HL-60 (cell line): ENCODE measurements at regions not wholly inside any gene's neighbourhood (a gene's known extent, or its start where the extent isn't known, plus 50 kb on each side); places are given as distances from the start of the nearest gene placed in this dataset.

Source experiments
- GABPA ChIP-seq: IDR thresholded peaks from 2 replicates; pipeline ENCODE4 v1.6.1; 2012; ENCODE audit warnings: low read depth
- POLR2AphosphoS5 ChIP-seq: IDR thresholded peaks from 2 replicates; pipeline ENCODE4 v1.6.1; 2012; ENCODE audit warnings: low read depth
- SPI1 ChIP-seq: IDR thresholded peaks from 2 replicates; pipeline ENCODE4 v1.6.1; 2012; ENCODE audit warnings: low read depth, mild to moderate bottlenecking, borderline replicate concordance
- TF ChIP-seq, protein P1 (sequence below): IDR thresholded peaks from 2 replicates; pipeline ENCODE4 v1.6.1; 2012; ENCODE audit warnings: low read depth; ENCODE audit not compliant: insufficient replicate concordance
- TF ChIP-seq, protein P2 (sequence below): IDR thresholded peaks from one replicate; pipeline ENCODE4 v1.5.1; 2011; ENCODE audit warnings: low read length, control low read depth, inconsistent platforms; ENCODE audit not compliant: insufficient read depth

DNA sequence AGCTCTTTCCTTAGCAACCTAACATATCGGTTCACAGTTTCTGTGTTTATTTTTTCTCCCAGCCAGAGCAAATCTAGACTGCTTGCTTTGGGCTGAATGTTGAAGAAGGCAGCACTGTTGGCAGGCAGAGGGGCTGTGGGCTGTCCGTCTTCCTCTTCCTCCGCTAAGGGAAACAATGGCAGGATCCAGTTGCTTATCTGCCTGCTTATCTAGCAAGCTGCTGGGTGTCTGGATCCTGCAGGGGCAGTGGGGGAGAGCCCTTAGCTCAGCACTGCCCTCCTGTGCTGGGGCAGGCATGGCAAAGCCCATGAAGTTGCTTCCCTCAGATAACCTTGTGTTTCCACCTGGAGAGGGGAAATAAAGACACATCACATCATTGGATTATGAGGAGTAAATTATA, 92.7 kb upstream of the CD93 start:
- TF ChIP-seq, protein P1, sequence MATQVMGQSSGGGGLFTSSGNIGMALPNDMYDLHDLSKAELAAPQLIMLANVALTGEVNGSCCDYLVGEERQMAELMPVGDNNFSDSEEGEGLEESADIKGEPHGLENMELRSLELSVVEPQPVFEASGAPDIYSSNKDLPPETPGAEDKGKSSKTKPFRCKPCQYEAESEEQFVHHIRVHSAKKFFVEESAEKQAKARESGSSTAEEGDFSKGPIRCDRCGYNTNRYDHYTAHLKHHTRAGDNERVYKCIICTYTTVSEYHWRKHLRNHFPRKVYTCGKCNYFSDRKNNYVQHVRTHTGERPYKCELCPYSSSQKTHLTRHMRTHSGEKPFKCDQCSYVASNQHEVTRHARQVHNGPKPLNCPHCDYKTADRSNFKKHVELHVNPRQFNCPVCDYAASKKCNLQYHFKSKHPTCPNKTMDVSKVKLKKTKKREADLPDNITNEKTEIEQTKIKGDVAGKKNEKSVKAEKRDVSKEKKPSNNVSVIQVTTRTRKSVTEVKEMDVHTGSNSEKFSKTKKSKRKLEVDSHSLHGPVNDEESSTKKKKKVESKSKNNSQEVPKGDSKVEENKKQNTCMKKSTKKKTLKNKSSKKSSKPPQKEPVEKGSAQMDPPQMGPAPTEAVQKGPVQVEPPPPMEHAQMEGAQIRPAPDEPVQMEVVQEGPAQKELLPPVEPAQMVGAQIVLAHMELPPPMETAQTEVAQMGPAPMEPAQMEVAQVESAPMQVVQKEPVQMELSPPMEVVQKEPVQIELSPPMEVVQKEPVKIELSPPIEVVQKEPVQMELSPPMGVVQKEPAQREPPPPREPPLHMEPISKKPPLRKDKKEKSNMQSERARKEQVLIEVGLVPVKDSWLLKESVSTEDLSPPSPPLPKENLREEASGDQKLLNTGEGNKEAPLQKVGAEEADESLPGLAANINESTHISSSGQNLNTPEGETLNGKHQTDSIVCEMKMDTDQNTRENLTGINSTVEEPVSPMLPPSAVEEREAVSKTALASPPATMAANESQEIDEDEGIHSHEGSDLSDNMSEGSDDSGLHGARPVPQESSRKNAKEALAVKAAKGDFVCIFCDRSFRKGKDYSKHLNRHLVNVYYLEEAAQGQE: no peak
- TF ChIP-seq, protein P2, sequence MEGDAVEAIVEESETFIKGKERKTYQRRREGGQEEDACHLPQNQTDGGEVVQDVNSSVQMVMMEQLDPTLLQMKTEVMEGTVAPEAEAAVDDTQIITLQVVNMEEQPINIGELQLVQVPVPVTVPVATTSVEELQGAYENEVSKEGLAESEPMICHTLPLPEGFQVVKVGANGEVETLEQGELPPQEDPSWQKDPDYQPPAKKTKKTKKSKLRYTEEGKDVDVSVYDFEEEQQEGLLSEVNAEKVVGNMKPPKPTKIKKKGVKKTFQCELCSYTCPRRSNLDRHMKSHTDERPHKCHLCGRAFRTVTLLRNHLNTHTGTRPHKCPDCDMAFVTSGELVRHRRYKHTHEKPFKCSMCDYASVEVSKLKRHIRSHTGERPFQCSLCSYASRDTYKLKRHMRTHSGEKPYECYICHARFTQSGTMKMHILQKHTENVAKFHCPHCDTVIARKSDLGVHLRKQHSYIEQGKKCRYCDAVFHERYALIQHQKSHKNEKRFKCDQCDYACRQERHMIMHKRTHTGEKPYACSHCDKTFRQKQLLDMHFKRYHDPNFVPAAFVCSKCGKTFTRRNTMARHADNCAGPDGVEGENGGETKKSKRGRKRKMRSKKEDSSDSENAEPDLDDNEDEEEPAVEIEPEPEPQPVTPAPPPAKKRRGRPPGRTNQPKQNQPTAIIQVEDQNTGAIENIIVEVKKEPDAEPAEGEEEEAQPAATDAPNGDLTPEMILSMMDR: peak; percentile 41
- no peak for TF ChIP-seq POLR2AphosphoS5
- TF ChIP-seq GABPA: no peak
- no peak for TF ChIP-seq SPI1
